ENCODE measurements at regions not wholly inside any gene's neighbourhood (a gene's known extent, or its start where the extent isn't known, plus 50 kb on each side); places are given as distances from the start of the nearest gene placed in this dataset.

- no peak for ATAC-seq
- TF ChIP-seq OSR1 (CRISPR knock-in tag; IDR thresholded peaks at IDR 0.05) (no peak), GLIS3 (CRISPR knock-in tag; IDR thresholded peaks at IDR 0.05) (no peak), BACH2 (CRISPR knock-in tag; IDR thresholded peaks at IDR 0.05; ENCODE audit: borderline replicate concordance) (no peak)
- TF ChIP-seq, protein P1, sequence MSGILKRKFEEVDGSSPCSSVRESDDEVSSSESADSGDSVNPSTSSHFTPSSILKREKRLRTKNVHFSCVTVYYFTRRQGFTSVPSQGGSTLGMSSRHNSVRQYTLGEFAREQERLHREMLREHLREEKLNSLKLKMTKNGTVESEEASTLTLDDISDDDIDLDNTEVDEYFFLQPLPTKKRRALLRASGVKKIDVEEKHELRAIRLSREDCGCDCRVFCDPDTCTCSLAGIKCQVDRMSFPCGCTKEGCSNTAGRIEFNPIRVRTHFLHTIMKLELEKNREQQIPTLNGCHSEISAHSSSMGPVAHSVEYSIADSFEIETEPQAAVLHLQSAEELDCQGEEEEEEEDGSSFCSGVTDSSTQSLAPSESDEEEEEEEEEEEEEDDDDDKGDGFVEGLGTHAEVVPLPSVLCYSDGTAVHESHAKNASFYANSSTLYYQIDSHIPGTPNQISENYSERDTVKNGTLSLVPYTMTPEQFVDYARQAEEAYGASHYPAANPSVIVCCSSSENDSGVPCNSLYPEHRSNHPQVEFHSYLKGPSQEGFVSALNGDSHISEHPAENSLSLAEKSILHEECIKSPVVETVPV (CRISPR knock-in tag; IDR thresholded peaks at IDR 0.05), result no peak
Observed at GRCh38 chr5:89707891-89708290, 701.7 kb downstream of the CETN3 start.

GRCh38 chr5:89706731-89707130 lies 702.8 kb downstream of the CETN3 start:
- no peak for ATAC-seq
- TF ChIP-seq POU6F1 (CRISPR knock-in tag; IDR thresholded peaks at IDR 0.05; ENCODE audit: borderline replicate concordance, low read depth) (no peak), ZNF565 (CRISPR knock-in tag; conservative IDR thresholded peaks at IDR 0.05; ENCODE audit: low read depth) (no peak), CREB5 (CRISPR knock-in tag; IDR thresholded peaks at IDR 0.05; ENCODE audit: low read depth) (no peak), TOX (CRISPR knock-in tag; IDR thresholded peaks at IDR 0.05; ENCODE audit: borderline replicate concordance) (no peak), ARNTL (CRISPR knock-in tag; IDR thresholded peaks at IDR 0.05; ENCODE audit: borderline replicate concordance, low read depth) (no peak), ESRRG (CRISPR knock-in tag; IDR thresholded peaks at IDR 0.05) (no peak), ZC3H10 (CRISPR knock-in tag; IDR thresholded peaks at IDR 0.05) (no peak), ISL1 (CRISPR knock-in tag; IDR thresholded peaks at IDR 0.05) (no peak), SNAI2 (CRISPR knock-in tag; IDR thresholded peaks at IDR 0.05) (no peak), ZFP30 (CRISPR knock-in tag; IDR thresholded peaks at IDR 0.05) (no peak), TSHZ2 (CRISPR knock-in tag; IDR thresholded peaks at IDR 0.05) (no peak), OSR1 (CRISPR knock-in tag; IDR thresholded peaks at IDR 0.05) (no peak), TCF4 (CRISPR knock-in tag; IDR thresholded peaks at IDR 0.05; ENCODE audit: borderline replicate concordance) (no peak), BACH2 (CRISPR knock-in tag; IDR thresholded peaks at IDR 0.05; ENCODE audit: borderline replicate concordance) (no peak), GLIS3 (CRISPR knock-in tag; IDR thresholded peaks at IDR 0.05) (no peak), ZNF8 (CRISPR knock-in tag; IDR thresholded peaks at IDR 0.05) (no peak), RARB (CRISPR knock-in tag; IDR thresholded peaks at IDR 0.05) (no peak), PPARA (CRISPR knock-in tag; IDR thresholded peaks at IDR 0.05; ENCODE audit: borderline replicate concordance) (no peak), CSDC2 (CRISPR knock-in tag; IDR thresholded peaks at IDR 0.05) (no peak)
- TF ChIP-seq, protein P1 (CRISPR knock-in tag; IDR thresholded peaks at IDR 0.05), result no peak

GRCh38 chr5:89703817-89704216 lies 705.7 kb downstream of the CETN3 start:
- ATAC-seq, result no peak
- TF ChIP-seq ISL1 (CRISPR knock-in tag; IDR thresholded peaks at IDR 0.05) (peak; percentile 66), ZC3H10 (CRISPR knock-in tag; IDR thresholded peaks at IDR 0.05) (no peak)

DNA sequence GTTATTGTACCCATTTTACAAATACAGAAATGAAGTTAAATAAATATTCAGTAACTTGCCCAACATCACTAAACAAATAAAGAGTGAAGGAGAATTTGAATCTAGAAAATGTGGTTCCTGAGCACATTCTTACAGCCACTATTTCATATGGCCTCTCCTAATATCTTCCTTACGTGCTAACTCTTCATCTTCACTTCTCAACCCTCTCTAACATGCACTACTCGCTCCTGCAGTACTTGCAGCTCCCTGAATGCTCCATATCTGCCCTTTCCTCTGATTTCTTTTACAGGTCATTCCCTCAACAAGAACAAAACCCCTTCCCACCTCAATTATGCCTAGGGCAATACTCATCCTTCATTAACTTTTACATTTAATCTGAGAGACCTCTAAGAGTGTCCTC lies 711.5 kb downstream of the CETN3 start:
- ATAC-seq, result no peak
- no peak for TF ChIP-seq ZFP3 (CRISPR knock-in tag; IDR thresholded peaks at IDR 0.05)
- TF ChIP-seq ESRRG (CRISPR knock-in tag; IDR thresholded peaks at IDR 0.05), result no peak
- no peak for TF ChIP-seq ZNF70 (CRISPR knock-in tag; IDR thresholded peaks at IDR 0.05)
- no peak for TF ChIP-seq CSDC2 (CRISPR knock-in tag; IDR thresholded peaks at IDR 0.05)
- TF ChIP-seq, protein P2, sequence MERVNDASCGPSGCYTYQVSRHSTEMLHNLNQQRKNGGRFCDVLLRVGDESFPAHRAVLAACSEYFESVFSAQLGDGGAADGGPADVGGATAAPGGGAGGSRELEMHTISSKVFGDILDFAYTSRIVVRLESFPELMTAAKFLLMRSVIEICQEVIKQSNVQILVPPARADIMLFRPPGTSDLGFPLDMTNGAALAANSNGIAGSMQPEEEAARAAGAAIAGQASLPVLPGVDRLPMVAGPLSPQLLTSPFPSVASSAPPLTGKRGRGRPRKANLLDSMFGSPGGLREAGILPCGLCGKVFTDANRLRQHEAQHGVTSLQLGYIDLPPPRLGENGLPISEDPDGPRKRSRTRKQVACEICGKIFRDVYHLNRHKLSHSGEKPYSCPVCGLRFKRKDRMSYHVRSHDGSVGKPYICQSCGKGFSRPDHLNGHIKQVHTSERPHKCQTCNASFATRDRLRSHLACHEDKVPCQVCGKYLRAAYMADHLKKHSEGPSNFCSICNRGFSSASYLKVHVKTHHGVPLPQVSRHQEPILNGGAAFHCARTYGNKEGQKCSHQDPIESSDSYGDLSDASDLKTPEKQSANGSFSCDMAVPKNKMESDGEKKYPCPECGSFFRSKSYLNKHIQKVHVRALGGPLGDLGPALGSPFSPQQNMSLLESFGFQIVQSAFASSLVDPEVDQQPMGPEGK (CRISPR knock-in tag; IDR thresholded peaks at IDR 0.05; ENCODE audit: borderline replicate concordance), result no peak
